ENCODE measurements at regions not wholly inside any gene's neighbourhood (a gene's known extent, or its start where the extent isn't known, plus 50 kb on each side); places are given as distances from the start of the nearest gene placed in this dataset.

DNA sequence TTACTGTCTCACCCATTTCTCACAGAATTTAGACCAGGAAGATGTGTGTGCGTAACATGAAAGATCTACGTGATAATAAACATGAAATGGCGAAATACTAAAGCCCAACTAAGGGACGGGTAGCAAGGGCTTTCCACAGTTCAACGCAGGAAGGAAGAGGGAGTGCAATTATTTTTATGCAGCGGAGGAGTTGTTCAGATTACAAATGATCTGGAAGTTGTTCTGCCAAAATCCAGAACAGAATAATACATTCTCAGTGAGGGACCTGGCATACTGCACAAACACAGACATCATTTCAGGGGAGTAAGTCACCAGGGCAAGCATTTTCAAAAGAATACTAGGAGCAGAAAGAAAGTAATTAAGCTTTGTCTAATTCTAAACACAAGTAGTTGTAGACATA lies 133.6 kb upstream of the RAP2B start:
- H3K27ac ChIP-seq: no peak overlapping the region
- TF ChIP-seq, protein P1, sequence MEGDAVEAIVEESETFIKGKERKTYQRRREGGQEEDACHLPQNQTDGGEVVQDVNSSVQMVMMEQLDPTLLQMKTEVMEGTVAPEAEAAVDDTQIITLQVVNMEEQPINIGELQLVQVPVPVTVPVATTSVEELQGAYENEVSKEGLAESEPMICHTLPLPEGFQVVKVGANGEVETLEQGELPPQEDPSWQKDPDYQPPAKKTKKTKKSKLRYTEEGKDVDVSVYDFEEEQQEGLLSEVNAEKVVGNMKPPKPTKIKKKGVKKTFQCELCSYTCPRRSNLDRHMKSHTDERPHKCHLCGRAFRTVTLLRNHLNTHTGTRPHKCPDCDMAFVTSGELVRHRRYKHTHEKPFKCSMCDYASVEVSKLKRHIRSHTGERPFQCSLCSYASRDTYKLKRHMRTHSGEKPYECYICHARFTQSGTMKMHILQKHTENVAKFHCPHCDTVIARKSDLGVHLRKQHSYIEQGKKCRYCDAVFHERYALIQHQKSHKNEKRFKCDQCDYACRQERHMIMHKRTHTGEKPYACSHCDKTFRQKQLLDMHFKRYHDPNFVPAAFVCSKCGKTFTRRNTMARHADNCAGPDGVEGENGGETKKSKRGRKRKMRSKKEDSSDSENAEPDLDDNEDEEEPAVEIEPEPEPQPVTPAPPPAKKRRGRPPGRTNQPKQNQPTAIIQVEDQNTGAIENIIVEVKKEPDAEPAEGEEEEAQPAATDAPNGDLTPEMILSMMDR (conservative IDR thresholded peaks at IDR 0.05): no peak
- TF ChIP-seq ZFX (IDR thresholded peaks at IDR 0.05): no peak

DNA sequence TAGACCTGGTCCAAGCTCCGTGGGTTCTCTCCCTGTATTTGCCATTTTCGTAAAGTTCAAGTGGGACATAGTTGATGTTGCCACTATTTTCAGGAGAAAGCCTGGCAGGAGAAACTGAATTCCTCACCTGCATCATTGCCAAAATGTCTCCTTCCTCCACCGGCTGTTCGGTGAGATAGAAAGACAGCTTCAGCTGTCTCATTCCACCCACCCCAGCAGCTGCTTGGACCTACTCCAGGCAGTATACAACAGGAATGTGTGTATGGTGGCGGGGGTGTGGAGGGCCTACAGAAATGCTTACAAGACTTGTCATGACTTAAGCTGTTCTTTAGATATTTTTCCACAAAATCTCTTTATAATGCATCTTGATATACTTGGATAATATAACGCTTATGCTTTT lies 132.7 kb upstream of the RAP2B start:
- H3K27ac ChIP-seq: no peak overlapping the region
- TF ChIP-seq, protein P1 (conservative IDR thresholded peaks at IDR 0.05): no peak
- no peak for TF ChIP-seq ZFX (IDR thresholded peaks at IDR 0.05)

DNA sequence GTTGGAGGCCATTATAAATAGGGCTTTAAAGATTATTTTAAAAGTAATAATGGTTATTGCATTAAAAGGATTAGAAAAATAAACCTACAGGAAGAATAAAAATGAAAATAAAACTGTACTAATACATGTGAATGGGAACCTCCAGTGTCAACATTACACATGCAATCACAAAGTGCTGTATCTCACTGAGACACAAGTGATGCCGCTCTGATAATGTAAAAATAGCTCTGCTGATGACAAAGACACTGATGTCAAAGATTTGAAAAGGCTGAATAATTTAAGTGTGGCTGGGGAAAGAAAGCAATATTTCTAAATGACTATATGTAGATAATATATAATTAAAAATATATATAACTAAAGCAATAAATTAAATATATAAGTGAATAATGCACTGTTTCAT lies 129.1 kb upstream of the RAP2B start:
- no peak overlapping the region for H3K27ac ChIP-seq
- TF ChIP-seq, protein P1 (conservative IDR thresholded peaks at IDR 0.05): no peak
- TF ChIP-seq ZFX (IDR thresholded peaks at IDR 0.05): no peak

DNA sequence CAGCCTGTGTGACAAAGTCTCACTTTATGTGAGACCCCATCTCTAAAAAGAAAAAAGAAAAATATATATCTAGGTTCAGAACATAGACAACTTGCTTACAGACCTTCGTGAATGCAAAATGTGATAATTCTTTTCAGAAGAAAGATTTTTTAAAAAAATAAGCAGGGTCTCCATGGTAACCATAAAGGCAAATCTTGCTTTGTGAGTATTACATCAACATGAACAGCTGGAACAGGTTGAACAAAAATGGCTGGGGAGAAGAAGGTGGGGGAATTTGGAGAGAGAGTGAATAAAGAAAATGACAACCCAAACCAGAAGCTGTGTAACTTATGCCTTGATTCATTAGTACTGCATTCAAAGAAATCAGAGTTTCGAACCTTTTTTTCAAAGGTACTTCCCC lies 125.2 kb upstream of the RAP2B start:
- no peak overlapping the region for H3K27ac ChIP-seq
- TF ChIP-seq, protein P1 (conservative IDR thresholded peaks at IDR 0.05): no peak
- no peak for TF ChIP-seq ZFX (IDR thresholded peaks at IDR 0.05)

DNA sequence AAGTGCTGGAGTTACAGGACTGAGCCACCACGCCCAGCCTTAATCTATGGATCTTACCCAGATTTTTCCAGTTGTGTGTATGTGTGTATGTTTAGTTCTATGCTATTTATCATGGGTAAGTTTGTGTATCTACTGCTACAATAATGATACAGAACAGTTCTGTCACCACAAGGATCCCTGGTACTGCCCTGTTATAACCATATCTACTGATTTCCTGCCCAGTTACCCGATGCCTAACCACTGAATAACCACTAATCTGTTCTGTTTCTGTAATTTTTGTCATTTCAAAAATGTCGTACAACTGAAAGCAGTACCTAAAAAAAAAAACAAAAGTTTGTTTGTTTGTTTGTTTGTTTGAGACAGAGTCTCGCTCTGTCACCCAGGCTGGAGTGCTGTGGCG lies 123.7 kb upstream of the RAP2B start:
- no peak for TF ChIP-seq ZFX (IDR thresholded peaks at IDR 0.05)
- TF ChIP-seq, protein P1 (conservative IDR thresholded peaks at IDR 0.05): no peak
- no peak overlapping the region for H3K27ac ChIP-seq

DNA sequence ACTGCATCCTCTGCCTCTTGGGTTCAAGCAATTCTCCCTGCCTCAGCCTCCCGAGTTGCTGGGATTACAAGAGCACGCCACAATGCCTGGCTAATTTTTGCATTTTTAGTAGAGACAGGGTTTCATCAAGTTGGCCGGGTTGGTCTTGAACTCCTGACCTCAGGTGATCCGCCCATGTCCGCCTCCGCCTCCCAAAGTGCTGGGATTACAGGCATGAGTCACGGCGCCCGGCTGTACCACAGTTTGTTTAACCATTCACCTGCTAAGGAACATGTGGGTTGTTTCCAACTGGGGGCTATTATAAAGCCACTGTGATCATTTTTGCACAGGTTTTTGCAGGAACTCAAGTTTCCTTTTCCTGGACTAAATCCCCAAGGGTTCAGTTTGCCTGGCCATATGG lies 123.2 kb upstream of the RAP2B start:
- H3K27ac ChIP-seq: no peak overlapping the region
- TF ChIP-seq, protein P1 (conservative IDR thresholded peaks at IDR 0.05): no peak
- no peak for TF ChIP-seq ZFX (IDR thresholded peaks at IDR 0.05)

DNA sequence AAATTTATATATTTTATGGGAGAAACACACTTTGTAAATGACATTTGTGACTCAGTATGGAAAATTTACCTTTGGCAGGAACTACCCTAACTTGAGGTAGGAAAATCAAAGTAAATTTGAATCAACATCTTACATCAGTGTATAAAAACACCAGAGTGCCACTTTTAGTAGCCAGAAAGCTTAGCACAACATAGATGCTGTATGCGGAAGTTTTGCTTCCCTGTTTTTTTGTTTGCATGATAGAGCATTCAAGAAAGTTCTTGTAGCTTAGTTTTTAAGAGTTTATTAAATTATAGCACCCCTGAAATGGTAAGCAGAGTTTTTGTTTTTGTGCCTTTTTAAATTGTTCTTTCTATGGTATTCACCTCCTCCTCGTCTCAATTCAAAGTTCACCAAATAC lies 120.8 kb upstream of the RAP2B start:
- H3K27ac ChIP-seq: no peak overlapping the region
- TF ChIP-seq, protein P1 (conservative IDR thresholded peaks at IDR 0.05): no peak
- no peak for TF ChIP-seq ZFX (IDR thresholded peaks at IDR 0.05)

All from C4-2B (cell line).